Fibroblast of mammary gland (primary cell): ENCODE measurements at regions not wholly inside any gene's neighbourhood (a gene's known extent, or its start where the extent isn't known, plus 50 kb on each side); places are given as distances from the start of the nearest gene placed in this dataset.
"Not testable (repeated sequence)": the region's sequence is repeated elsewhere in the genome, so short reads cannot be mapped to it uniquely, and the experiment has no call there.

Experiments used
- DNase-seq: peaks from one replicate; pipeline ENCODE4 v3.0.0-alpha.2; 2010; ENCODE audit warnings: low read depth
- H3K4me3 ChIP-seq: 2 replicates; pipeline ENCODE4 v1.5.1; 2011; ENCODE audit warnings: low read depth, mild to moderate bottlenecking, low read length, moderate library complexity; ENCODE audit not compliant: control insufficient read depth
- TF ChIP-seq, protein P1 (sequence below): conservative IDR thresholded peaks from 2 replicates; pipeline ENCODE4 v1.5.1; 2011; ENCODE audit warnings: low read depth, low read length, inconsistent platforms; ENCODE audit not compliant: control insufficient read depth, insufficient read depth

GRCh38 chr20:43831481-43832065, 83.1 kb upstream of the TOX2 start:
- no peak for DNase-seq
- TF ChIP-seq, protein P1, sequence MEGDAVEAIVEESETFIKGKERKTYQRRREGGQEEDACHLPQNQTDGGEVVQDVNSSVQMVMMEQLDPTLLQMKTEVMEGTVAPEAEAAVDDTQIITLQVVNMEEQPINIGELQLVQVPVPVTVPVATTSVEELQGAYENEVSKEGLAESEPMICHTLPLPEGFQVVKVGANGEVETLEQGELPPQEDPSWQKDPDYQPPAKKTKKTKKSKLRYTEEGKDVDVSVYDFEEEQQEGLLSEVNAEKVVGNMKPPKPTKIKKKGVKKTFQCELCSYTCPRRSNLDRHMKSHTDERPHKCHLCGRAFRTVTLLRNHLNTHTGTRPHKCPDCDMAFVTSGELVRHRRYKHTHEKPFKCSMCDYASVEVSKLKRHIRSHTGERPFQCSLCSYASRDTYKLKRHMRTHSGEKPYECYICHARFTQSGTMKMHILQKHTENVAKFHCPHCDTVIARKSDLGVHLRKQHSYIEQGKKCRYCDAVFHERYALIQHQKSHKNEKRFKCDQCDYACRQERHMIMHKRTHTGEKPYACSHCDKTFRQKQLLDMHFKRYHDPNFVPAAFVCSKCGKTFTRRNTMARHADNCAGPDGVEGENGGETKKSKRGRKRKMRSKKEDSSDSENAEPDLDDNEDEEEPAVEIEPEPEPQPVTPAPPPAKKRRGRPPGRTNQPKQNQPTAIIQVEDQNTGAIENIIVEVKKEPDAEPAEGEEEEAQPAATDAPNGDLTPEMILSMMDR, result no peak
- H3K4me3 ChIP-seq, result no peak overlapping the region

DNA sequence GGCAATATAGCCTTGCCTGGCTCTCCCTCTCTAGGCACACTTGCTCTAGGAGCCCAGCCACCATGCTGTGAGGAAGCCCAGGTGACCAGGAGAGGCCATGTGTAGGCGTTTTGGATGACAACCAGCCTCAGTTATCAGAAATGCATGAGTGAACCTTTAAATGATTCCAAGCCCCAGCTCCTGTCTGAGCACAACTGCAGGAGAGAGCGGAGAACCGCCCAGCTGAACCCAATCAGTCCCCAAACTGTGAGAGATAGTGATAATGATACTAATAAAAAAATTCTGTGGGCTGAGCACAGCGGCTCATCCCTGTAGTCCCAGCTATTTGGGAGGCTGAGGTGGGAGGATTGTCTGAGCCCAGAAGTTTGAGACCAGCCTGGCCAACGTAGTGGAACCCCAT, 83.8 kb upstream of the TOX2 start:
- H3K4me3 ChIP-seq, result no peak overlapping the region
- TF ChIP-seq, protein P1, result no peak
- DNase-seq, result no peak

DNA sequence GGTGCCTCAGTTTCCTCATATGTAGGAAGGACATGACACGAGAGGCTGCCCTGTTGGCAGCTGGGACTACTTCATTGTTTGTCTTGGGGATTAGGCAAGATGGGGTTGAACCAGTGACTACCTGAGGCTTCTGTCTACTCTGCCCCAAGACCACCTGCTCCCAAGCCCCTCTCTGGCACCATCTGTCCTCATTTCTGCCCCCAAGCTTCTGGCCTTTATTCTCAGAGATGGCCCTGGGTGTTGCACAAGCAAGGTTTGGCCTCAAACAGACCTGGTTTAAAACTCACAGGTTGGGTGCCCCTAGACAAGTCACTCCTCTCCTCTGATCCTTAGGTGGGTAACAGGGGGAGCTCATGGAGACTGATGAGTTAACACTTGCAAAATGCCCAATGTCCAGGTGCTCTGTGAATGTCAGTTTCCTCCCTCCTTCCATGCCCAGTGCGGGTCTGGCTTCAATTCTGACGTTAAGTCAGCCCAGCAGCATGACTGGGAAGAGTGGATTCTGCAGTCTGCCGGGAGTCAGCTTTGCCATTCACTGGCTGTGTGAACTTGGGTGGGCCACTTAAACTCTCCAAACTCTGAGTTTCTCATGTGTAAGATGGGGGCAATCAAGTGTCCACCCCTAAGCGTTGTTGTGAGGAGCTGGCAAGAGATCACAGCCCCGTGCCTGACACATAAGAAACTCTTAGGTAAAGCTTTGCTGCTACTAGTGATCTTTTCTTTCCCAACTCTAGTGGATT, 84.5 kb upstream of the TOX2 start:
- no peak overlapping the region for H3K4me3 ChIP-seq
- DNase-seq, result no peak
- TF ChIP-seq, protein P1, result no peak

- TF ChIP-seq, protein P1, result no peak
- DNase-seq, result no peak
- H3K4me3 ChIP-seq, result no peak overlapping the region
Observed at GRCh38 chr20:43827940-43828562, 86.6 kb upstream of the TOX2 start.

- not testable (repeated sequence) for H3K4me3 ChIP-seq, DNase-seq
Observed at GRCh38 chr20:43826943-43827342, 87.7 kb upstream of the TOX2 start.

GRCh38 chr20:43825581-43825980, 89.1 kb upstream of the TOX2 start:
- H3K4me3 ChIP-seq, result no peak overlapping the region
- TF ChIP-seq, protein P1, result no peak
- no peak for DNase-seq

- no peak for DNase-seq
- TF ChIP-seq, protein P1, result no peak
- H3K4me3 ChIP-seq, result no peak overlapping the region
Observed at GRCh38 chr20:43825051-43825402, 89.6 kb upstream of the TOX2 start.
